ENCODE measurements at regions not wholly inside any gene's neighbourhood (a gene's known extent, or its start where the extent isn't known, plus 50 kb on each side); places are given as distances from the start of the nearest gene placed in this dataset.

GRCh38 chr2:7749895-7750559 is 832.8 kb downstream of the RNF144A start:
- TF ChIP-seq CTCF (IDR thresholded peaks at IDR 0.05): no peak
- no peak for TF ChIP-seq POLR2A (IDR thresholded peaks at IDR 0.05)
